Eye (tissue), 1 donor: ENCODE measurements at regions not wholly inside any gene's neighbourhood (a gene's known extent, or its start where the extent isn't known, plus 50 kb on each side); places are given as distances from the start of the nearest gene placed in this dataset.
"Not testable (repeated sequence)": the region's sequence is repeated elsewhere in the genome, so short reads cannot be mapped to it uniquely, and the experiment has no call there.

Experiments
- DNase-seq: peaks from one replicate; pipeline ENCODE4 v3.0.0-alpha.2; 2015

GRCh38 chr2:239558661-239559060 is 157.8 kb upstream of the HDAC4 start:
- DNase-seq: no peak

GRCh38 chr2:239557516-239557915 is 156.7 kb upstream of the HDAC4 start:
- DNase-seq: no peak

GRCh38 chr2:239555571-239555905 is 154.7 kb upstream of the HDAC4 start:
- DNase-seq: no peak

- DNase-seq: no peak
Observed at GRCh38 chr2:239554766-239555570, 154.1 kb upstream of the HDAC4 start.

GRCh38 chr2:239553376-239554000 is 152.7 kb upstream of the HDAC4 start:
- no peak for DNase-seq

GRCh38 chr2:239552213-239552926 is 151.6 kb upstream of the HDAC4 start:
- DNase-seq: no peak

- DNase-seq: no peak
Observed at GRCh38 chr2:239551206-239551605, 150.4 kb upstream of the HDAC4 start.

- no peak for DNase-seq
Observed at GRCh38 chr2:239550357-239550756, 149.5 kb upstream of the HDAC4 start.

GRCh38 chr2:239549711-239550255 is 149.0 kb upstream of the HDAC4 start:
- DNase-seq: no peak

- DNase-seq: no peak
Observed at GRCh38 chr2:239548965-239549595, 148.3 kb upstream of the HDAC4 start.

GRCh38 chr2:239548451-239548871 is 147.6 kb upstream of the HDAC4 start:
- DNase-seq: no peak

GRCh38 chr2:239547140-239547539 is 146.3 kb upstream of the HDAC4 start:
- DNase-seq: not testable (repeated sequence)

- DNase-seq: no peak
Observed at GRCh38 chr2:239546541-239546940, 145.7 kb upstream of the HDAC4 start.

- no peak for DNase-seq
Observed at GRCh38 chr2:239545741-239546392, 145.0 kb upstream of the HDAC4 start.

- DNase-seq: no peak
Observed at GRCh38 chr2:239544918-239545465, 144.2 kb upstream of the HDAC4 start.

- peak; percentile 80 for DNase-seq
Observed at GRCh38 chr2:239544143-239544917, 143.5 kb upstream of the HDAC4 start.

GRCh38 chr2:239543702-239544101 is 142.9 kb upstream of the HDAC4 start:
- no peak for DNase-seq

- no peak for DNase-seq
Observed at GRCh38 chr2:239540174-239540573, 139.4 kb upstream of the HDAC4 start.

GRCh38 chr2:239539776-239540100 is 138.9 kb upstream of the HDAC4 start:
- no peak for DNase-seq

- no peak for DNase-seq
Observed at GRCh38 chr2:239539083-239539775, 138.4 kb upstream of the HDAC4 start.
